ENCODE measurements at regions not wholly inside any gene's neighbourhood (a gene's known extent, or its start where the extent isn't known, plus 50 kb on each side); places are given as distances from the start of the nearest gene placed in this dataset.

- TF ChIP-seq SNAI2 (CRISPR knock-in tag; IDR thresholded peaks at IDR 0.05) (no peak), PPARA (CRISPR knock-in tag; IDR thresholded peaks at IDR 0.05; ENCODE audit: borderline replicate concordance) (no peak), ISL1 (CRISPR knock-in tag; IDR thresholded peaks at IDR 0.05) (no peak)
Observed at GRCh38 chr5:12360218-12360617, 456.0 kb upstream of the CTNND2 start (continued).

- no peak for TF ChIP-seq TSHZ2 (CRISPR knock-in tag; IDR thresholded peaks at IDR 0.05)
- no peak for TF ChIP-seq ZFP3 (CRISPR knock-in tag; IDR thresholded peaks at IDR 0.05)
- no peak for TF ChIP-seq ZC3H10 (CRISPR knock-in tag; IDR thresholded peaks at IDR 0.05)
- TF ChIP-seq BACH2 (CRISPR knock-in tag; IDR thresholded peaks at IDR 0.05; ENCODE audit: borderline replicate concordance): no peak
- no peak for TF ChIP-seq ISL1 (CRISPR knock-in tag; IDR thresholded peaks at IDR 0.05)
- ATAC-seq: no peak
Observed at GRCh38 chr5:12358371-12359090, 454.3 kb upstream of the CTNND2 start.

GRCh38 chr5:12357626-12358025 is 453.4 kb upstream of the CTNND2 start:
- TF ChIP-seq ESRRG (CRISPR knock-in tag; IDR thresholded peaks at IDR 0.05) (no peak), POU6F1 (CRISPR knock-in tag; IDR thresholded peaks at IDR 0.05; ENCODE audit: borderline replicate concordance, low read depth) (no peak), ZNF565 (CRISPR knock-in tag; conservative IDR thresholded peaks at IDR 0.05; ENCODE audit: low read depth) (no peak), PPARA (CRISPR knock-in tag; IDR thresholded peaks at IDR 0.05; ENCODE audit: borderline replicate concordance) (no peak), OSR1 (CRISPR knock-in tag; IDR thresholded peaks at IDR 0.05) (no peak), SNAI2 (CRISPR knock-in tag; IDR thresholded peaks at IDR 0.05) (no peak), ISL1 (CRISPR knock-in tag; IDR thresholded peaks at IDR 0.05) (no peak), ZC3H10 (CRISPR knock-in tag; IDR thresholded peaks at IDR 0.05) (no peak)
- ATAC-seq: no peak

DNA sequence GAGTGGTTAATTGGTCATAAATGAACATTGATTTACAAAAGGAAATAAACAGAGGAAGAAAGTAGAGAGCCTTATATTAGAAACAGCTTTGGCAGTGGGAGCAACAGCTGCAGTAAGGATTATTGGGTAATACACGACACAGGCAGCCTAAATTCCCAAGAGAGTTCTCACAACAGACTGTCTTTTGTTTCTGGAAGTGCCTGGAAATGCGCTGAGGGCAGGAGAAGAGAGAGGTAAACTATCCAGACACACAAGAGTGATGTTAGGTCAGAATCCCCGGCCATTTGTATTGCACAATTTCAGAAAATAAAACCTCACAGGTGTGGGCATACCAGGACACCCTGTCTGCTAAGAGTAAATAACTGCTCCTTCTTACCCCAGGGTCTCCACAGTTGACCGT is 450.4 kb upstream of the CTNND2 start:
- no peak for TF ChIP-seq OSR1 (CRISPR knock-in tag; IDR thresholded peaks at IDR 0.05)
- no peak for TF ChIP-seq ZNF565 (CRISPR knock-in tag; conservative IDR thresholded peaks at IDR 0.05; ENCODE audit: low read depth)
- TF ChIP-seq RARB (CRISPR knock-in tag; IDR thresholded peaks at IDR 0.05): no peak
- no peak for TF ChIP-seq BACH2 (CRISPR knock-in tag; IDR thresholded peaks at IDR 0.05; ENCODE audit: borderline replicate concordance)
- TF ChIP-seq TOX (CRISPR knock-in tag; IDR thresholded peaks at IDR 0.05; ENCODE audit: borderline replicate concordance): no peak
- TF ChIP-seq ARNTL (CRISPR knock-in tag; IDR thresholded peaks at IDR 0.05; ENCODE audit: borderline replicate concordance, low read depth): no peak
- TF ChIP-seq ZFP30 (CRISPR knock-in tag; IDR thresholded peaks at IDR 0.05): no peak
- TF ChIP-seq TCF4 (CRISPR knock-in tag; IDR thresholded peaks at IDR 0.05; ENCODE audit: borderline replicate concordance): no peak
- ATAC-seq: no peak

DNA sequence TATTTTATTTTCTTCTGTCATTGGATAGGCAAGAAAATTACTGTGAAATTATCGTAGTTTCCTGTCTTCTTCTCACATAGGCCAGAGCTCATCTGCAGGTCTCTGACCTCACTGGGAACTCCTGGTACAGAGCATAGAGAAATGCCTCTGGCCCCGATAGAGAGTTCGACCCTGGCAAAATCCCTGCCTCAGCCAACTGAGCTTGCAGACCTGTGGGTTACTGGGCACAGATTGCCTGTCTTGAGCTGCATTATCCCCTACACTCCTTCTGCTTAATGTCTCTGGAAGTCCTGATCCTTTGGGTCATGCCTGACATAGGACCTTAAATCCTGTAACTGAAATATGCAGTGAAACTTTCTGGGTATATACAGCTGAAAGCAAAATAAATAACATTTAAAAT is 439.3 kb upstream of the CTNND2 start:
- no peak for ATAC-seq
- TF ChIP-seq ARNTL (CRISPR knock-in tag; IDR thresholded peaks at IDR 0.05; ENCODE audit: borderline replicate concordance, low read depth) (no peak), CSDC2 (CRISPR knock-in tag; IDR thresholded peaks at IDR 0.05) (no peak), ZFP3 (CRISPR knock-in tag; IDR thresholded peaks at IDR 0.05) (no peak), RARB (CRISPR knock-in tag; IDR thresholded peaks at IDR 0.05) (no peak), TOX (CRISPR knock-in tag; IDR thresholded peaks at IDR 0.05; ENCODE audit: borderline replicate concordance) (no peak), POU6F1 (CRISPR knock-in tag; IDR thresholded peaks at IDR 0.05; ENCODE audit: borderline replicate concordance, low read depth) (no peak), SNAI2 (CRISPR knock-in tag; IDR thresholded peaks at IDR 0.05) (no peak), PPARA (CRISPR knock-in tag; IDR thresholded peaks at IDR 0.05; ENCODE audit: borderline replicate concordance) (no peak), GLIS3 (CRISPR knock-in tag; IDR thresholded peaks at IDR 0.05) (no peak), ZNF70 (CRISPR knock-in tag; IDR thresholded peaks at IDR 0.05) (no peak), BACH2 (CRISPR knock-in tag; IDR thresholded peaks at IDR 0.05; ENCODE audit: borderline replicate concordance) (no peak)
- TF ChIP-seq, protein P1, sequence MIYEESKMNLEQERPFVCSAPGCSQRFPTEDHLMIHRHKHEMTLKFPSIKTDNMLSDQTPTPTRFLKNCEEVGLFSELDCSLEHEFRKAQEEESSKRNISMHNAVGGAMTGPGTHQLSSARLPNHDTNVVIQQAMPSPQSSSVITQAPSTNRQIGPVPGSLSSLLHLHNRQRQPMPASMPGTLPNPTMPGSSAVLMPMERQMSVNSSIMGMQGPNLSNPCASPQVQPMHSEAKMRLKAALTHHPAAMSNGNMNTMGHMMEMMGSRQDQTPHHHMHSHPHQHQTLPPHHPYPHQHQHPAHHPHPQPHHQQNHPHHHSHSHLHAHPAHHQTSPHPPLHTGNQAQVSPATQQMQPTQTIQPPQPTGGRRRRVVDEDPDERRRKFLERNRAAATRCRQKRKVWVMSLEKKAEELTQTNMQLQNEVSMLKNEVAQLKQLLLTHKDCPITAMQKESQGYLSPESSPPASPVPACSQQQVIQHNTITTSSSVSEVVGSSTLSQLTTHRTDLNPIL (CRISPR knock-in tag; IDR thresholded peaks at IDR 0.05; ENCODE audit: low read depth): no peak
- TF ChIP-seq, protein P2, sequence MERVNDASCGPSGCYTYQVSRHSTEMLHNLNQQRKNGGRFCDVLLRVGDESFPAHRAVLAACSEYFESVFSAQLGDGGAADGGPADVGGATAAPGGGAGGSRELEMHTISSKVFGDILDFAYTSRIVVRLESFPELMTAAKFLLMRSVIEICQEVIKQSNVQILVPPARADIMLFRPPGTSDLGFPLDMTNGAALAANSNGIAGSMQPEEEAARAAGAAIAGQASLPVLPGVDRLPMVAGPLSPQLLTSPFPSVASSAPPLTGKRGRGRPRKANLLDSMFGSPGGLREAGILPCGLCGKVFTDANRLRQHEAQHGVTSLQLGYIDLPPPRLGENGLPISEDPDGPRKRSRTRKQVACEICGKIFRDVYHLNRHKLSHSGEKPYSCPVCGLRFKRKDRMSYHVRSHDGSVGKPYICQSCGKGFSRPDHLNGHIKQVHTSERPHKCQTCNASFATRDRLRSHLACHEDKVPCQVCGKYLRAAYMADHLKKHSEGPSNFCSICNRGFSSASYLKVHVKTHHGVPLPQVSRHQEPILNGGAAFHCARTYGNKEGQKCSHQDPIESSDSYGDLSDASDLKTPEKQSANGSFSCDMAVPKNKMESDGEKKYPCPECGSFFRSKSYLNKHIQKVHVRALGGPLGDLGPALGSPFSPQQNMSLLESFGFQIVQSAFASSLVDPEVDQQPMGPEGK (CRISPR knock-in tag; IDR thresholded peaks at IDR 0.05; ENCODE audit: borderline replicate concordance): no peak

All from SK-N-SH treated with all-trans-retinoic acid at 6 μM for 48 hours (cell line).